ENCODE measurements at regions not wholly inside any gene's neighbourhood (a gene's known extent, or its start where the extent isn't known, plus 50 kb on each side); places are given as distances from the start of the nearest gene placed in this dataset.

DNA sequence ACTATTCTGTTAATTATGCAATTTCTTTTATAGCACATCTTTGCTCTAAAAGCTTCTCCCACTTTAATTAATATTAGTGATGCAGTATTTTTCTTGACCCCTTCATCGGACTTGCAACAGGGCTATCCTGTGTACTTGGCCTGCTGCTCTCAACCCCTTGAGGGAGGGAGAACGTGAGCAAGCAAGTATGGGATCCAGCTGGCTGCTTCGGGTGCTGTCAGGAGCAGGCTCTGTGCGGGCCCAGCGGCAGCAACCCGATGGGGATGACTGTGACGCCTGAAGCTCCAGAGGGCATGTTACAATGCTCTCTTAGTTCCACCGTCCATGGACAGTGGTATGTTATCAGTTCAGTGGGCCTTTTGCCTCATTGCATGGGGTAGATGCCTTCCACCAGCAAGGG, 519.8 kb upstream of the CITED2 start:
- in situ Hi-C loops (cut with HindIII; ENCODE audit: low sequenced_read_pairs), result no loop called here
- TF ChIP-seq, protein P1, sequence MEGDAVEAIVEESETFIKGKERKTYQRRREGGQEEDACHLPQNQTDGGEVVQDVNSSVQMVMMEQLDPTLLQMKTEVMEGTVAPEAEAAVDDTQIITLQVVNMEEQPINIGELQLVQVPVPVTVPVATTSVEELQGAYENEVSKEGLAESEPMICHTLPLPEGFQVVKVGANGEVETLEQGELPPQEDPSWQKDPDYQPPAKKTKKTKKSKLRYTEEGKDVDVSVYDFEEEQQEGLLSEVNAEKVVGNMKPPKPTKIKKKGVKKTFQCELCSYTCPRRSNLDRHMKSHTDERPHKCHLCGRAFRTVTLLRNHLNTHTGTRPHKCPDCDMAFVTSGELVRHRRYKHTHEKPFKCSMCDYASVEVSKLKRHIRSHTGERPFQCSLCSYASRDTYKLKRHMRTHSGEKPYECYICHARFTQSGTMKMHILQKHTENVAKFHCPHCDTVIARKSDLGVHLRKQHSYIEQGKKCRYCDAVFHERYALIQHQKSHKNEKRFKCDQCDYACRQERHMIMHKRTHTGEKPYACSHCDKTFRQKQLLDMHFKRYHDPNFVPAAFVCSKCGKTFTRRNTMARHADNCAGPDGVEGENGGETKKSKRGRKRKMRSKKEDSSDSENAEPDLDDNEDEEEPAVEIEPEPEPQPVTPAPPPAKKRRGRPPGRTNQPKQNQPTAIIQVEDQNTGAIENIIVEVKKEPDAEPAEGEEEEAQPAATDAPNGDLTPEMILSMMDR (IDR thresholded peaks at IDR 0.05; ENCODE audit: low read depth, low read length, missing control alignments), result no peak
- no peak for DNase-seq (ENCODE audit: low read depth)
- H3K4me3 ChIP-seq (ENCODE audit: low read depth, low read length), result no peak overlapping the region

DNA sequence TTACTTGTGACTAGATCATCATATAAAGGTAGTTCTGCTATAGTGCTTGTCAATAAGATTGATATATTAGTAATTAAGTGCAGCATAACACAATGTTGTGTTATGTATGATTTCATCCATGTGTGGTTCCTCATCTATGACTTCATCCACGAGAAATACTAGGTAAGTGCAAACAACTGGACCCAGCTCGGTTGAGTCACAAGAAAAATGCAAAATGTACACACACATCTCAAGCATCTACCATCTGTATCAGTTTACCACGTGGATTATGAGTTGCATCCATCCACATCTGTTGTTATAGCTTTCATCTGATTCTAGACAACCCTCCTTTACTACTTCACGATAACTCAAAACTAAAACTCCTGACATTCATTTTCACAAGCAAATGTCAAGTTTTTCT, 517.0 kb upstream of the CITED2 start:
- in situ Hi-C loops (cut with HindIII; ENCODE audit: low sequenced_read_pairs), result no loop called here
- TF ChIP-seq, protein P1 (IDR thresholded peaks at IDR 0.05; ENCODE audit: low read depth, low read length, missing control alignments), result no peak
- H3K4me3 ChIP-seq (ENCODE audit: low read depth, low read length), result no peak overlapping the region
- no peak for DNase-seq (ENCODE audit: low read depth)

DNA sequence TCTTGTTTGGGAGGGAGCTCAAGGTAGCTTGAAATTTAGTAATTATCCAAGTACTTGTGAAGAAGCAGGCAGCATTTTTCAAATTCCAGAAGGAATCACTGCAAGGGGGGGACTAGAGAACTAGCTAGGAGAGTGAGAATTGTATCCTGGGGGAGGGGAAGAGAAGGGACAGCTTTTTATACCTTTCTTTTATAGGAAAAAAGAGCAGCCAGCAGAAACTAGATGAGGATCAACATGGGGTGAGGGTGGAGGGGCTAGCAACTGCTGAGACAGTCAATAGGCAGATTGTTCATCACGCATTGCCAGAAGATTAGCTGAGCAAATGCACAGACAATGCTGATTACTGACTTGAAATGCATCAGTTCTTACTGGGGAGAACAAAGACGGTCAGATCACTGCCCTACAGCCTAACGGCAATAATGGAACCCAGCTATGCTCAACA, 514.3 kb upstream of the CITED2 start:
- TF ChIP-seq, protein P1 (IDR thresholded peaks at IDR 0.05; ENCODE audit: low read depth, low read length, missing control alignments), result no peak
- H3K4me3 ChIP-seq (ENCODE audit: low read depth, low read length), result no peak overlapping the region
- DNase-seq (ENCODE audit: low read depth), result no peak
- in situ Hi-C loops (cut with HindIII; ENCODE audit: low sequenced_read_pairs), result no loop called here

DNA sequence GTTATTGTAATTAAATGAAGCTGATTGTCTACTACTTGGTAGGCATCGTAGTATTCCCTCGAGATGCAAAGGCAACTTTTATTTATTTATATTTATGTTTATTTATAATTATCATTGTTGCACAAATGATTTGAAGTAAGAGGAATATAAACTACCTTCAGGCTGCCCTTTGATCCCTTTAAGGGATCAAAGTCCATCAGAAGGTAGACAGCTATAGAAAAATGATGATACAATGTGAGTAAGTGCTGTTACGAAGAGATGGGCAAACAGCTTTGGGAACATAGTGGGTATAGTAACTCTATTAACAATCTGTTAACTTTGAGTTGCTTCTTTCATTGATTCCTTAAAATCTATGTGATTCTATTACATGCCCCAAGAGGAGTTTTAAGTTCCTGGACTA, 512.8 kb upstream of the CITED2 start:
- TF ChIP-seq, protein P1 (IDR thresholded peaks at IDR 0.05; ENCODE audit: low read depth, low read length, missing control alignments), result no peak
- in situ Hi-C loops (cut with HindIII; ENCODE audit: low sequenced_read_pairs), result no loop called here

DNA sequence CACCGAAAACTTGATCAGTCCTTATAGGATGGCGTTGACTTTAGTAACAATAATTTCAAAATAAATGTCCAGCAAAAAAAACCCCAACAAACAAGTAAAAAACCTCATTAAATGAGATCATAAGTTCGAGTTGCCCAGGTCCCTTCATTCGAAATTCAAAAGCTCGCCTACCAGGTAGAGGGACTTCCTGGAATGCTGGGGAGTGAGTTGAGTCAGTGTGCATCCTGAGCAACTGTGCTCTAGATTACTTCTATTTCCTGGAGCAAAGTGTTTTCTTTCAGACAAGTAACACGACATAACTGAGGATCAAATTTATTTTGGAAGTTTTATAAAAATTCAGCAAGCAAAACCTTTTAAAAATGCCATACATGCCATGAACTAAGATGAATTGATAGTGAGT, 511.9 kb upstream of the CITED2 start:
- H3K4me3 ChIP-seq (ENCODE audit: low read depth, low read length), result no peak overlapping the region
- DNase-seq (ENCODE audit: low read depth), result no peak
- TF ChIP-seq, protein P1 (IDR thresholded peaks at IDR 0.05; ENCODE audit: low read depth, low read length, missing control alignments), result no peak
- in situ Hi-C loops (cut with HindIII; ENCODE audit: low sequenced_read_pairs), result no loop called here

More for the DNA sequence above, 512.8 kb upstream of the CITED2 start:
- no peak for DNase-seq (ENCODE audit: low read depth)
- no peak overlapping the region for H3K4me3 ChIP-seq (ENCODE audit: low read depth, low read length)

DNA sequence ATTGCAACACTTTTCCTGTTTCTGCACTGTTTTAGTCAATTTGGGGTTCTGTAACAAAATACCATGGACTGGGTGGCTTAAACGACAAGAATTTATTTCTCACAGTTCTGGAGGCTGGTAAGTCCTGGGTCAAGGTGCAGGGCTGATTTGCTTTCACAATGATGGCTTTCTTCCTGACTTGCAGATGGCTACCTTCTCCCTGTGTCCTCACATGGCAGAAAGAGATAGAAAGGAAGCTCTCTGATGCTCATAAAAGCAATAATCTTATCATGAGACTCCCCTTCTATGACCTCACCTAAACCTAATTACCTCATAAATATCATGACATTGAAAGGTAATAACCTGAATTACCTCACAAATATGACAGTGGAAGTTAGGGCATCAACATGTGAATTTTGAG, 511.5 kb upstream of the CITED2 start:
- no peak for DNase-seq (ENCODE audit: low read depth)
- in situ Hi-C loops (cut with HindIII; ENCODE audit: low sequenced_read_pairs), result no loop called here
- TF ChIP-seq, protein P1 (IDR thresholded peaks at IDR 0.05; ENCODE audit: low read depth, low read length, missing control alignments), result no peak
- H3K4me3 ChIP-seq (ENCODE audit: low read depth, low read length), result no peak overlapping the region

DNA sequence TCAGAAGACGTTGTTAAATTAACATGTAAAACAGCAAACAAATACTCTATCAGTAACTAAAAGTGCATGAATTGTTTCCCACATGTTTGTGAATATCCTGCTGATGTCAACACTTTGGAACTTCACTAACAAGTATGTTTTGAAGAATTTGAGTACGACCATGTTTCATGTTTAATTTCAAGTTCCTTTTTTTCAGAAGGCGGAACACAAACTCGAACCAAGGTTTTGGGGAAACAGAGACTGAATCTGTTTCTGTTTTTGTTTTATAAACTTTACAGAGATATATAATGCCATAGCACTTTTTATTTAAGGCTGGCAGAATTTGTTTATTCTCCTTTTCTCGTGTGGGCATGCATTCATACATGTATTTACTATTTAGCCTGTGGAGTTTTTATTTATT, 509.3 kb upstream of the CITED2 start:
- in situ Hi-C loops (cut with HindIII; ENCODE audit: low sequenced_read_pairs), result no loop called here
- no peak for DNase-seq (ENCODE audit: low read depth)
- TF ChIP-seq, protein P1 (IDR thresholded peaks at IDR 0.05; ENCODE audit: low read depth, low read length, missing control alignments), result no peak
- H3K4me3 ChIP-seq (ENCODE audit: low read depth, low read length), result no peak overlapping the region
